NCI-H2107 (cell line): ENCODE measurements at regions not wholly inside any gene's neighbourhood (a gene's known extent, or its start where the extent isn't known, plus 50 kb on each side); places are given as distances from the start of the nearest gene placed in this dataset.
"Not testable (repeated sequence)": the region's sequence is repeated elsewhere in the genome, so short reads cannot be mapped to it uniquely, and the experiment has no call there.

ENCODE experiments used
- DNase-seq: peaks from one replicate; lab custom pipeline; 2025; lab: John Stamatoyannopoulos, UW

DNA sequence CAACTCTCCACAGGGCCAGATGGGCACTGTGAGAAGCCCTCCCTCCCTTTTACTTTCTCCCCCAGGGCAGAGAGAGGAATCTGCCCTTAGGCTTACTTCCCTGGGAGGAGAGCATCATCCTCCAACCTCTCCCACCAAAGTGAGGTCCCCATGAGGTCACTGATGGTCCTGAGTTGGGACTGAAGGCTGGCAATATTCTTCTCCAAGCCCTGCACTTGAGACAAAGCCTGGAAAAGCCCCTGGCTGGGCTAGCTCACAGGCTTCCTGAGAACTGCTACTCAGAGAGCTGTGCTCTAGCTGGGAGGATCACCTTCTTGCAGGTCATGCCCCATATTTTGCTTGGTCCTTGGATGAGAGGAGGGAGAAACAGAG lies 110.0 kb upstream of the MEF2A start:
- no peak for DNase-seq

DNA sequence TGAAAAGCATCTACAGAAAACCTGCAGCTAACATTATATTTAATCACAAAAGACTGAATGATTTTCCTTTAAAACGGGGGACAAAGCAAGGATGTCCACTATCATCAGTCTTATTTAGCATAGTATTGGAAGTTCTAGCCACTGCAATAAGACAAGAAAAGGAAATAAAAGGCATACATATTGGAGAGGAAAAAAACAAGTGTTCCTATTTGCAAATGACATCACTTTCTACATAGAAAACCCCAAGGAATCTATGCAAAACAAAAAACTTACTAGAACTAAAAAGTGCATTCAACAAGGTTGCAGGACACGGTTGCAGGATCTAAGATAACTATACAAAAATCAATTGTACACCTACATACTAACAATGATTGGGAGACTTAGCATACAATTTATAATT lies 101.6 kb upstream of the MEF2A start:
- no peak for DNase-seq

- DNase-seq: no peak
Measured at GRCh38 chr15:99466701-99467337, 99.0 kb upstream of the MEF2A start.

DNA sequence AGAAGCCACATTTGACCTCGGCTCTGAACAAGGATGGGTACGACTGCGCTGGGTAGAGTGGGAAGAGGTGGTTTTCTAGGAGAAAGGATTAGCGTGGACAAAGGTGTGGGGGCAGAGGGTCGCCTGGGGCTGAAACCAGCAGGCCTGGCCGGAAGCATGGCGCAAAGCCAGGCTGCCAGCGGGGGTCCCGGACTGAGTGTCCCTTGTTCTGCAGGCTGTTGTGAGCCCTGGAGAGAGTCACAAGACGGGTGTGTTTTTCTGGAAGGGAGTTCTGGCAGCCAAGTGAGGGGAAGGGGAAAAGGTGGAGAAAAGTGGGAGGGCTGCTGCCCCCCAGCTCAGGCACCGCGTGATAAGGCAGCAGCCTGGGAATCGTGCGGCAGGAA lies 98.5 kb upstream of the MEF2A start:
- no peak for DNase-seq

DNA sequence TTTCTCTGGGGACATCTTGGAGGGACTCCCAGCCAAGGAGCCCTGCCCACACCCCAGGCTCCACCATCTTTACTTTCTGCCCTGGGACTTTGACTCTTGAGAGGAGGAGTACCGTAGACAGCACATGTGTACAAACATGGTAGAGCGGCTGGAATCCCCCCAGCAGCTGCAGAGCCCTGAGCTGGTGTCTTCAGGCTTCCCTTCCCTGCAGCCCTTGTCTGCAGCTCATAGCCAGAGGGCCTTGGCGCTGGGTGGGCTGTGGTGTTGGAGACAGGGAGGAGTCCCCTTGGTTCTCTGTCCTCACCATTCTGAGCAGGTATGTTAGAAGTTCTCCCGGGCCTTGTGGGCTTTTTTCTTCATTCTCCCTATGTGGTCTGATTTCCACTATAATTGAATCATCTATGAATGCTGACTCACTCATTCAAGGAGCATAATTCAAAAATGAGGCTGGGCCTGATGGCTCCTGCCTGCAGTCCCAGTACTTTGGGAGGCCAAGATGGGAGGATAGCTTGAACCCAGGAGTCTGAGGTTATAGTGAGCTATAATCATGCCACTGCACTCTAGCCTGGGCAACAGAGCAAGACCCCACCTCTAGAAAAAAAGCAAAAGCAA lies 97.8 kb upstream of the MEF2A start:
- no peak for DNase-seq

DNA sequence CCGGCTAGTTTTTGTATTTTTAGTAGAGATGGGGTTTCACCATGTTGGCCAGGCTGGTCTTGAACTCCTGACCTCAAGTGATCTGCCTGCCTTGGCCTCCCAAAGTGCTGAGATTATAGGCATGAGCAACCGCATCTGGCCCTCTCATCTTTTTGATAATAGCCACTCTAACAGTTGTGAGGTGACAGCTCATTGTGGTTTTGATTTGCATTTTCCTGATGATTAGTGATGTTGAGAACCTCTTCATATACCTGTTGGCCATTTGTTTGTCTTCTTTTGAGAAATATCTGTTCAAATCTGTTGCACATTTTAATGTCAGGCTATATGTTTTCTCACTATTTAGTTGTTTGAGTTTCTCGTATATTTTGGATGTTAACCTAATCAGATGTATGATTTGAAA lies 95.6 kb upstream of the MEF2A start:
- not testable (repeated sequence) for DNase-seq

DNA sequence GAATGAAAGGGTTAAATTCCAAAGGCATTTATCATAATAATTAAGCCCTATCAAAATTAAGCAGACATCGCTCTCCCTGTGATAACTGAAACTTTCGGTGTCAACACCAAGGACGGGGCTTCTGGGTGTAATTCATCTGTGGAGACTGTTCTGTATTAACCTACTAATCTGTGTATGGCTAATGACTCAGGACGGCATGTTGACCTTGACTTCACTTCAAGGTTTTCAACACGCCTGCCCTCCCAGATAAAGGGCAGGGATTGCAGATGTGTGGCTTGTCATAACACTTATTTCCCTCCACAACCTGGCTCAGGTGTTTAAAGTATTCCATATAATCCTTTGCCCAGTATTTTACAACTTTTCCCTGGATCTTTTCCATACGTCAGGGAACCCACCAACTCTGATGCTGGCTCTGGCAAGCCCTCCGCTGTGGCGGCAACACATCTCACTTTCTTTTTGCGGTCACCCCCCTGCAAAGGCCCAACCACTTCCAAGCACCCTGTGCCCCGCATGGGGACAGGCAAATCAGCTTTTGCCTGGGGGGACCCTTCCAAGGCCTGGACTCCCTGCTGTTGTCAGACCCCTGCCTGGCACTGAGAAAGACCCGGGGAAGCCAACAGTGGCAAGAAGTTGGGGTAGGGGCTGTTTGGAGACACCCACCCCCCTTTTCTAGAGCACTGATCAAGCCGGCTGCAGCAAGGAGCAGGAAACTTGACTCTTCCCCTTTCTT lies 93.2 kb upstream of the MEF2A start:
- DNase-seq: no peak

DNA sequence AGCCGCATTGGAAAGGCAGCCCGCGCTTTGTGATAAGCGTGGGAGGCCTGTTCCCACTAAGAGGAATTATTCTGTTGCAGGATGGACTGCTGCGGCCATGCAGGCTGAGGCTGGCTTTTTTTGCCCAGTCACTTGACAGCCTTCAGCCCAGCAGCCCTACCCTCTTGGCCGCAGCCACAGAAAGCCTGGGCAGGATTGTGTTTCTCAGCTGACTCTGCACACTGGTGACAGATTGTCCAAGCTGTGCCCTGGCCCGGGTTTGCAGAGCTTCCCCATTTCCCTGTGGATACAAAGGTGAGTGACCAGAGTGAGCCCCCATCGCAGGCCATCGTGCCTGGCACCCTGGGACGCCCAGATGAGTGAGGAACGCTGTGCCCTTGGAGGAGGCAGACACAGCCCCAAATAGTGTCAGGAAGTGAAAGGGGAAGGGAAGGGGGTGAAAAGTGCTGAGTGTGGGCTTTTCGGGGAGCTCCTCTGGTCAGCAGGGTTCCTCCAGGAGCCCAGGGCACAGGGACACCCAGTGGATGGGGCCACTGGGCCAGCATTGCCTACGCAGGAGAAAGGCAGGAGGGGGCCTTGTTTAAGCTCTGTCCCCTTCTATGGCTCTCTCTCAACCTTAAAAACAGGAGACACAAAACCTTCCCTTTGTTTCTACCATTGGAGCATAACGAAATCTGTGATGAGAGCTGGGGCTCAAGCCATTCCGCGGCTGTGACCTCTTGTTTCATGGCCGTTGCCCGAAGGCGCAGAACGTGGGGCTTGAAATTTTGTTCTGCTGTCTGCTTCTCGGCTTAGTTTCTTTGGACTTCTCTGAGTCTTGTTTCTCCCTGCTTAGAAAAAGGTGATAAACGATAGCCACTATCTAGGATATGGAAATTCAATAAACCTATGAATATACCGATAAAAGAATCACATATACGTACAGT lies 91.5 kb upstream of the MEF2A start:
- DNase-seq: no peak

- DNase-seq: no peak
Measured at GRCh38 chr15:99474909-99475753, 90.7 kb upstream of the MEF2A start.

DNA sequence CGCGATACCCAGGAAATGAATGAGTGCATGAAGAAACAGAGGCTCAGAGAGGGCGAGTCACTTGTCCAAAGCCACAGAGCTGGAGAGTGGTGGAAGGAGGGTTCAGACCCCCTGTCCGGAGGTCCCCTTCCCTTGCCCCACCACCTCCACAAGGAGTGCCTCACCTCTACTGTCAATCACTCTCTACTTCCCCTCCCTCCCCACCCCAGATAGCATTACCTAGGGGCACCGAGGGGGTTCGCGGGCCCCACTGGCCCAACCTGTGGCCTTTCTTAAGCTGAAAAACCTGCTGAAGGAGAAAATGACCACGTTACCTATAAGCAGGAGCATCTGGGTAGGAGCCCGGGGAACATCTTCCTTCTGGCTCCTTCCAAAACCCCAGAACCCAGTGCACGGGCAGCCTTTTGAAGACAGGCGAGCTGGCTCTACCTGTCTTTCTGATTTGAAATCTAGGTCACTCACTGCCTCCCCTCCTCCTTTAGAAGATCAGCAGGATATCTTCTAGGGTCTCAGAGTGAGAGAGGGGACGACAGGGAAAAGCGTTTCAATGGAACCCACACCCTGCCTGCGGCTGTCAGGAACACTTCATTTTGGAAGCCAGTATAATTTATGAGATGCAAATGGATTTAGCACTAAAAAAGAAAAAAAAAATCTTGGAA lies 89.9 kb upstream of the MEF2A start:
- DNase-seq: no peak

DNA sequence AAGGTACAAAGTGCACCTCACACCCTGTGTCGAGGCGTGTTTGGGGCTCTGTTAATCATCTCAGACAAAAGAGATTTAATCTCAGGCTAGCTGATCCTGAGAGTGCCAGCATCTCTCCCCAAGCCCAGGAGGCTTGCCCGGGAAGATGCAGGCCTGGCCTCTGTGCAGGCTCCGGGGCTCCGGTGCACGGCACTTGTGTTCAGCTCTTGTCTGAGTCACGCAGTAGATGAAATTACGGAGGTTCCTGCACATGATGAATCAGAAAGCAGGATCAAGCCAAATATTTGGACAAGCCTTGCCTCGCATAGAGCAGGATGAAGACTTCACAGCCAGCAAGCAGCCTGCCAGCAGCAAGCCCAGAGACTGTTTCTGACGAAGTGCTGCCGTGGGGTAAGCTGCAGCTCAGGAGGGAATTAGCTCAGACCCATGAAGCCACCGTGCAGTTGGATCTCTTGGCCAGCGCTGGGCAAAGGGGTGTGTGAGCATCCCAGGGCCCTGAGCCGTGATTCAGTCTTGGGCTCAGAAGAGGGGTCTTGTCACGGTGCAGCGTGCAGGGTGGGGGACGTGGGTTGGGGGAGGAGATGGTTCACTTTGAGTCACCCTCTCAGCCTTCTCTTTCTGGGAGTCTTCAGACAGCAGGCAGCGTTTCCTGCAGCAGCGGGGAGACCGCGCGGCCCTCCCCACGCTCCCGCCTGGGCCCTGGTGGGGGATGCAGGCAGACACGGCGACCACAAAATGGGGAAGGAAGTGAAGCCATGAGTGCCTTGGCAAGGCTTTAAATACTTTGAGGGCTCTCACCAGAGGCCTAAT lies 89.2 kb upstream of the MEF2A start:
- DNase-seq: no peak

GRCh38 chr15:99477791-99478471 lies 87.9 kb upstream of the MEF2A start:
- DNase-seq: no peak

GRCh38 chr15:99478977-99479376 lies 86.8 kb upstream of the MEF2A start:
- DNase-seq: no peak

- no peak for DNase-seq
Measured at GRCh38 chr15:99480016-99480810, 85.6 kb upstream of the MEF2A start.

GRCh38 chr15:99481113-99481950 lies 84.5 kb upstream of the MEF2A start:
- no peak for DNase-seq

GRCh38 chr15:99481951-99482230 lies 83.9 kb upstream of the MEF2A start:
- DNase-seq: no peak

GRCh38 chr15:99482993-99483392 lies 82.8 kb upstream of the MEF2A start:
- DNase-seq: no peak
